Fibroblast of skin of left biceps (primary cell): ENCODE measurements at regions not wholly inside any gene's neighbourhood (a gene's known extent, or its start where the extent isn't known, plus 50 kb on each side); places are given as distances from the start of the nearest gene placed in this dataset.

ENCODE experiments used
- DNase-seq, 2 experiments: peaks; one replicate each; pipeline ENCODE4 v3.0.0-alpha.2; 2013; ENCODE audit warnings: low read depth in 2 of 2

- DNase-seq: peak in 1 of 2 experiments; percentile 8
Measured at GRCh38 chr15:37693926-37694325, 240.5 kb upstream of the TMCO5A start.

GRCh38 chr15:37695719-37696118 is 238.7 kb upstream of the TMCO5A start:
- peak in 1 of 2 experiments; percentile 20 for DNase-seq

GRCh38 chr15:37698679-37699078 is 235.8 kb upstream of the TMCO5A start:
- no peak for DNase-seq

GRCh38 chr15:37701230-37701629 is 233.2 kb upstream of the TMCO5A start:
- DNase-seq: no peak

GRCh38 chr15:37709669-37710068 is 224.8 kb upstream of the TMCO5A start:
- DNase-seq: no peak

GRCh38 chr15:37715101-37715500 is 219.3 kb upstream of the TMCO5A start:
- no peak for DNase-seq

GRCh38 chr15:37720267-37720666 is 214.2 kb upstream of the TMCO5A start:
- DNase-seq: no peak

GRCh38 chr15:37731146-37731746 is 203.2 kb upstream of the TMCO5A start:
- no peak for DNase-seq

- DNase-seq: no peak
Measured at GRCh38 chr15:37733628-37734027, 200.8 kb upstream of the TMCO5A start.

- no peak for DNase-seq
Measured at GRCh38 chr15:37740623-37741141, 193.8 kb upstream of the TMCO5A start.

- DNase-seq: no peak
Measured at GRCh38 chr15:37743826-37744225, 190.6 kb upstream of the TMCO5A start.

GRCh38 chr15:37744521-37744920 is 189.9 kb upstream of the TMCO5A start:
- no peak for DNase-seq

GRCh38 chr15:37751401-37751800 is 183.0 kb upstream of the TMCO5A start:
- no peak for DNase-seq

- no peak for DNase-seq
Measured at GRCh38 chr15:37756407-37756806, 178.0 kb upstream of the TMCO5A start.

GRCh38 chr15:37758412-37758811 is 176.0 kb upstream of the TMCO5A start:
- DNase-seq: no peak

- no peak for DNase-seq
Measured at GRCh38 chr15:37764733-37765191, 169.7 kb upstream of the TMCO5A start.

GRCh38 chr15:37765786-37766185 is 168.7 kb upstream of the TMCO5A start:
- no peak for DNase-seq

GRCh38 chr15:37767841-37768455 is 166.5 kb upstream of the TMCO5A start:
- DNase-seq: no peak

GRCh38 chr15:37771465-37771864 is 163.0 kb upstream of the TMCO5A start:
- no peak for DNase-seq

GRCh38 chr15:37773111-37773860 is 161.2 kb upstream of the TMCO5A start:
- DNase-seq: peak; percentile 62 to 65

- DNase-seq: no peak
Measured at GRCh38 chr15:37774961-37775360, 159.5 kb upstream of the TMCO5A start.

GRCh38 chr15:37777006-37777405 is 157.4 kb upstream of the TMCO5A start:
- DNase-seq: no peak

GRCh38 chr15:37783290-37783689 is 151.2 kb upstream of the TMCO5A start:
- no peak for DNase-seq
